CD4-positive, alpha-beta T cell treated with Interleukin-4 for 1 hour (primary cell): ENCODE measurements at regions not wholly inside any gene's neighbourhood (a gene's known extent, or its start where the extent isn't known, plus 50 kb on each side); places are given as distances from the start of the nearest gene placed in this dataset.
A peak's percentile ranks its signal among the peaks of the same experiment; 100 is the strongest.

Experiments
- DNase-seq, 2 donors: peaks; one replicate each; pipeline ENCODE4 v3.0.0-alpha.2; 2020 to 2022

GRCh38 chr10:43965033-43965917 is 316.6 kb upstream of the ZNF32 start:
- DNase-seq, result no peak

GRCh38 chr10:43964486-43964885 is 315.8 kb upstream of the ZNF32 start:
- DNase-seq, result no peak

- peak in 1 of 2 donors; percentile 7 for DNase-seq
Measured at GRCh38 chr10:43963793-43964425, 315.2 kb upstream of the ZNF32 start.

- DNase-seq, result peak in 1 of 2 donors; percentile 3
Measured at GRCh38 chr10:43963379-43963778, 314.7 kb upstream of the ZNF32 start.

GRCh38 chr10:43962346-43963191 is 313.9 kb upstream of the ZNF32 start:
- peak in 1 of 2 donors; percentile 6 for DNase-seq

- peak in 1 of 2 donors; percentile 7 for DNase-seq
Measured at GRCh38 chr10:43961523-43962345, 313.1 kb upstream of the ZNF32 start.

GRCh38 chr10:43960981-43961380 is 312.3 kb upstream of the ZNF32 start:
- peak in 1 of 2 donors; percentile 5 for DNase-seq

- peak in 1 of 2 donors; percentile 0 for DNase-seq
Measured at GRCh38 chr10:43960477-43960876, 311.8 kb upstream of the ZNF32 start.

- DNase-seq, result no peak
Measured at GRCh38 chr10:43960135-43960415, 311.4 kb upstream of the ZNF32 start.

- peak in 1 of 2 donors; percentile 6 for DNase-seq
Measured at GRCh38 chr10:43959364-43960134, 310.9 kb upstream of the ZNF32 start.

- peak in 1 of 2 donors; percentile 9 for DNase-seq
Measured at GRCh38 chr10:43958964-43959363, 310.3 kb upstream of the ZNF32 start.

- peak in 1 of 2 donors; percentile 2 for DNase-seq
Measured at GRCh38 chr10:43958071-43958432, 309.4 kb upstream of the ZNF32 start.

- no peak for DNase-seq
Measured at GRCh38 chr10:43957267-43958070, 308.8 kb upstream of the ZNF32 start.

- no peak for DNase-seq
Measured at GRCh38 chr10:43955978-43956377, 307.3 kb upstream of the ZNF32 start.

- DNase-seq, result peak in 1 of 2 donors; percentile 1
Measured at GRCh38 chr10:43955002-43955596, 306.4 kb upstream of the ZNF32 start.

GRCh38 chr10:43953672-43954071 is 305.0 kb upstream of the ZNF32 start:
- DNase-seq, result peak in 1 of 2 donors; percentile 7

- DNase-seq, result no peak
Measured at GRCh38 chr10:43952760-43953159, 304.1 kb upstream of the ZNF32 start.

- DNase-seq, result no peak
Measured at GRCh38 chr10:43949351-43949750, 300.7 kb upstream of the ZNF32 start.

- DNase-seq, result no peak
Measured at GRCh38 chr10:43946445-43946844, 297.8 kb upstream of the ZNF32 start.

- DNase-seq, result no peak
Measured at GRCh38 chr10:43945908-43946307, 297.2 kb upstream of the ZNF32 start.
